GM12878 (cell line): ENCODE measurements at regions not wholly inside any gene's neighbourhood (a gene's known extent, or its start where the extent isn't known, plus 50 kb on each side); places are given as distances from the start of the nearest gene placed in this dataset.

Source experiments
- ATAC-seq: fragments of 200-7000 bp; cut with Tn5 transposase; 3 replicates; pipeline ENCODE4 v1.9.1; 2020; ENCODE audit warnings: mild to moderate bottlenecking, moderate library complexity
- BruUV-seq: library from RNA; stranded (reverse); fragments of 400-500 nt; replicated peaks from 2 replicates; lab custom pipeline; 2021; lab: Mats Ljungman, UMichigan
- CTCF ChIA-PET: fragments of 300-600 bp; sonication (Branson Sonifier 250); formaldehyde crosslinking; extraction: SDS; loops from one replicate; lab custom pipeline; 2021; ENCODE audit warnings: inconsistent platforms; lab: Yijun Ruan, JAX
- POLR2A ChIA-PET: fragments of 350-600 bp; formaldehyde crosslinking; extraction: SDS; loops from one replicate; lab custom pipeline; 2021; ENCODE audit warnings: inconsistent platforms; lab: Charles Lee
- RAD21 ChIA-PET: fragments of 300-600 bp; sonication (Branson Sonifier 250); formaldehyde crosslinking; loops from one replicate; lab custom pipeline; 2023; ENCODE audit warnings: antibody characterized with exemption; ENCODE audit not compliant: unreplicated experiment; lab: Charles Lee
- SMC1A ChIA-PET: fragments of 300-600 bp; sonication (Branson Sonifier 250); formaldehyde crosslinking; loops from one replicate; lab custom pipeline; 2023; ENCODE audit not compliant: unreplicated experiment, uncharacterized antibody; lab: Charles Lee
- DNase-seq: peaks from one replicate; pipeline ENCODE4 v3.0.0-alpha.2; 2011; ENCODE audit warnings: low read depth, low spot score
- FAIRE-seq: peaks from 3 replicates; lab custom pipeline; 2011; peaks lifted over from hg19 to GRCh38; lab: Jason Lieb, UNC
- H2AFZ ChIP-seq: 2 replicates; pipeline ENCODE4 v1.6.0; 2011; ENCODE audit warnings: low read depth, low read length, control low read depth; ENCODE audit not compliant: control insufficient read depth
- H3K27ac ChIP-seq: 2 replicates; pipeline ENCODE4 v1.5.1; 2011; ENCODE audit warnings: control low read depth; ENCODE audit not compliant: control insufficient read depth, insufficient read depth
- H3K27me3 ChIP-seq, 2 experiments: replicated peaks in 1 of 2; 2 replicates each; pipeline versions ENCODE4 v1.6.0 to v1.6.1; 2011; ENCODE audit warnings: low read length in 1 of 2; ENCODE audit not compliant: control insufficient read depth in 2 of 2, insufficient read depth in 2 of 2
- H3K36me3 ChIP-seq, 2 experiments: 2 replicates each; pipeline ENCODE4 v1.5.1; 2011; ENCODE audit warnings: low read length in 1 of 2; ENCODE audit not compliant: control insufficient read depth in 2 of 2, insufficient read depth in 2 of 2
- H3K4me1 ChIP-seq: 2 replicates; pipeline ENCODE4 v1.6.1; 2011; ENCODE audit warnings: mild to moderate bottlenecking, low read length, moderate library complexity, mixed read lengths; ENCODE audit not compliant: control insufficient read depth, insufficient read depth
- H3K4me2 ChIP-seq: 2 replicates; pipeline ENCODE4 v1.6.0; 2011; ENCODE audit warnings: control low read depth; ENCODE audit not compliant: control insufficient read depth, insufficient read depth
- H3K4me3 ChIP-seq: fragments of 200-600 bp; sonication (generic); 2 replicates; pipeline ENCODE4 v1.5.1; 2016
- H3K79me2 ChIP-seq: 2 replicates; pipeline ENCODE4 v1.6.0; 2011; ENCODE audit warnings: low read length; ENCODE audit not compliant: control insufficient read depth, insufficient read depth
- H3K9ac ChIP-seq: 2 replicates; pipeline ENCODE4 v1.8.0; 2011; ENCODE audit warnings: low read length, control low read depth, mixed read lengths; ENCODE audit not compliant: control insufficient read depth, insufficient read depth
- H3K9me3 ChIP-seq: replicated peaks from 3 replicates; pipeline ENCODE4 v1.5.1; 2011; ENCODE audit warnings: mild to moderate bottlenecking, low read length; ENCODE audit not compliant: control insufficient read depth, insufficient read depth
- H4K20me1 ChIP-seq: 2 replicates; pipeline ENCODE4 v1.6.0; 2011; ENCODE audit not compliant: control insufficient read depth, insufficient read depth
- ATF7 ChIP-seq: fragments of 450-650 bp; IDR thresholded peaks from 2 replicates; pipeline ENCODE4 v1.6.1; 2016; ENCODE audit warnings: low read depth, mild to moderate bottlenecking
- BRCA1 ChIP-seq: IDR thresholded peaks from 2 replicates; pipeline ENCODE4 v1.6.1; 2011; ENCODE audit warnings: low read depth, low read length, improper control_type of control experiment
- DPF2 ChIP-seq: fragments of 450-650 bp; IDR thresholded peaks from 2 replicates; pipeline ENCODE4 v1.6.1; 2017; ENCODE audit warnings: mild to moderate bottlenecking
- EGR1 ChIP-seq, 2 experiments: IDR thresholded peaks; 1 replicate in 1 of 2; 2 replicates in 1 of 2; pipeline ENCODE4 v1.6.1; 2011 to 2012; ENCODE audit warnings: low read depth in 2 of 2, low read length in 2 of 2, borderline replicate concordance in 1 of 2, mild to moderate bottlenecking in 1 of 2, moderate library complexity in 1 of 2
- IKZF1 ChIP-seq: fragments of 450-650 bp; conservative IDR thresholded peaks from 2 replicates; pipeline ENCODE4 v1.6.1; 2017; ENCODE audit warnings: antibody characterized with exemption, mild to moderate bottlenecking
- JUND ChIP-seq: IDR thresholded peaks from 2 replicates; pipeline ENCODE4 v1.6.1; 2012; ENCODE audit warnings: low read depth, mild to moderate bottlenecking, low read length, improper control_type of control experiment, moderate library complexity
- LARP7 ChIP-seq: fragments of 450-650 bp; IDR thresholded peaks from 2 replicates; pipeline ENCODE4 v1.6.1; 2017; ENCODE audit warnings: mild to moderate bottlenecking
- MLLT1 ChIP-seq: fragments of 450-650 bp; IDR thresholded peaks from 2 replicates; pipeline ENCODE4 v1.6.1; 2016; ENCODE audit warnings: mild to moderate bottlenecking
- NKRF ChIP-seq: fragments of 450-650 bp; conservative IDR thresholded peaks from 2 replicates; pipeline ENCODE4 v1.6.1; 2017; ENCODE audit warnings: mild to moderate bottlenecking, moderate library complexity
- POLR2A ChIP-seq: IDR thresholded peaks from 2 replicates; pipeline ENCODE4 v1.6.1; 2011; ENCODE audit warnings: low read depth, mild to moderate bottlenecking, low read length
- POLR2AphosphoS2 ChIP-seq: IDR thresholded peaks from 2 replicates; pipeline ENCODE4 v1.6.1; 2011; ENCODE audit warnings: low read depth, mild to moderate bottlenecking, low read length, improper control_type of control experiment, moderate library complexity
- SIN3A ChIP-seq: IDR thresholded peaks from 2 replicates; pipeline ENCODE4 v1.6.1; 2012; ENCODE audit warnings: low read depth, low read length, improper control_type of control experiment
- SMARCA5 ChIP-seq: fragments of 450-650 bp; IDR thresholded peaks from 2 replicates; pipeline ENCODE4 v1.6.1; 2017; ENCODE audit warnings: mild to moderate bottlenecking
- SP1 ChIP-seq: IDR thresholded peaks from one replicate; pipeline ENCODE4 v1.6.1; 2011; ENCODE audit warnings: low read depth, low read length
- TCF7 ChIP-seq: IDR thresholded peaks from 2 replicates; pipeline ENCODE4 v1.6.1; 2014; ENCODE audit warnings: antibody characterized with exemption, borderline replicate concordance
- ZNF217 ChIP-seq: fragments of 450-650 bp; IDR thresholded peaks from 2 replicates; pipeline ENCODE4 v1.6.1; 2017; ENCODE audit warnings: antibody characterized with exemption, mild to moderate bottlenecking
- ZSCAN29 ChIP-seq: fragments of 450-650 bp; IDR thresholded peaks from 2 replicates; pipeline ENCODE4 v1.6.1; 2017; ENCODE audit warnings: mild to moderate bottlenecking, moderate library complexity
- WGBS: methylation state at CpG from one replicate; pipeline ENCODE4 v1.1.6; 2016; ENCODE audit warnings: low lambda C conversion rate; ENCODE audit not compliant: insufficient replicate concordance, insufficient coverage; ENCODE audit errors: missing lambda C conversion rate; 5-methylcytosine and 5-hydroxymethylcytosine counted together
- in situ Hi-C: fragments of 300-500 bp; cut with MboI; formaldehyde crosslinking; loops from 9 replicates; pipeline ENCODE4 v1.14.3; 2018; ENCODE audit warnings: mixed read lengths
- intact Hi-C: fragments of 100-400 bp; cut with micrococcal nuclease; formaldehyde crosslinking; loops from one replicate; pipeline ENCODE4 v1.14.2; 2022; ENCODE audit not compliant: unreplicated experiment
- TF ChIP-seq, protein P1 (sequence below): fragments of 450-650 bp; IDR thresholded peaks from 2 replicates; pipeline ENCODE4 v1.6.1; 2017; ENCODE audit warnings: mild to moderate bottlenecking, moderate library complexity
- TF ChIP-seq, protein P2 (sequence below): fragments of 450-650 bp; IDR thresholded peaks from 2 replicates; pipeline ENCODE4 v1.6.1; 2017; ENCODE audit warnings: mild to moderate bottlenecking

DNA sequence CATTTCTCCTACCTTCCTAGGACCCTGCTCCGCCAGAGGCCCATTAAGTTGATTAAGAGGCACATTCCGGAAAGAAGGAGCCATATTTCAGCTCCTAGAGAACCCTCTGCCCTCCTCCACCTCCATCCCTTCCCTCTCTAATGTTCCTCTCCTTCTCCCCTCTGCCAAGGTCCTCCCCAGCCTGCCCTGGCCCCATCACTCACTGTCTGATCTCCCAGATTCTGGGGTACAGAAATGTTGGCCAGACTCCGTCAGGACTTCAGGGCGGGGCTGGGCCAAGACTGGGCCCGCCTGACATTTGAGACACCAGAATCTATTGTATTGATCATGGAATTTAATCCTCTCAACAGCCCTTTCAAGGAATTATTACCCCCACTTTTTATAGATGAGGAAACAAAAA, 136.1 kb downstream of the TMEM132E start:
- H3K36me3 ChIP-seq: no peaks in the 10 kb centered on the region
- no peak for TF ChIP-seq ZNF217
- no peak for TF ChIP-seq SMARCA5
- TF ChIP-seq DPF2: no peak
- TF ChIP-seq ZSCAN29: no peak
- no peak for TF ChIP-seq JUND
- TF ChIP-seq IKZF1: no peak
- TF ChIP-seq POLR2AphosphoS2: no peak
- TF ChIP-seq TCF7: no peak
- no peak for TF ChIP-seq POLR2A
- no peak for TF ChIP-seq EGR1 (IDR thresholded peaks at IDR 0.05; ENCODE audit: borderline replicate concordance in 1 of 2, low read depth in 2 of 2, low read length in 2 of 2)
- TF ChIP-seq, protein P1, sequence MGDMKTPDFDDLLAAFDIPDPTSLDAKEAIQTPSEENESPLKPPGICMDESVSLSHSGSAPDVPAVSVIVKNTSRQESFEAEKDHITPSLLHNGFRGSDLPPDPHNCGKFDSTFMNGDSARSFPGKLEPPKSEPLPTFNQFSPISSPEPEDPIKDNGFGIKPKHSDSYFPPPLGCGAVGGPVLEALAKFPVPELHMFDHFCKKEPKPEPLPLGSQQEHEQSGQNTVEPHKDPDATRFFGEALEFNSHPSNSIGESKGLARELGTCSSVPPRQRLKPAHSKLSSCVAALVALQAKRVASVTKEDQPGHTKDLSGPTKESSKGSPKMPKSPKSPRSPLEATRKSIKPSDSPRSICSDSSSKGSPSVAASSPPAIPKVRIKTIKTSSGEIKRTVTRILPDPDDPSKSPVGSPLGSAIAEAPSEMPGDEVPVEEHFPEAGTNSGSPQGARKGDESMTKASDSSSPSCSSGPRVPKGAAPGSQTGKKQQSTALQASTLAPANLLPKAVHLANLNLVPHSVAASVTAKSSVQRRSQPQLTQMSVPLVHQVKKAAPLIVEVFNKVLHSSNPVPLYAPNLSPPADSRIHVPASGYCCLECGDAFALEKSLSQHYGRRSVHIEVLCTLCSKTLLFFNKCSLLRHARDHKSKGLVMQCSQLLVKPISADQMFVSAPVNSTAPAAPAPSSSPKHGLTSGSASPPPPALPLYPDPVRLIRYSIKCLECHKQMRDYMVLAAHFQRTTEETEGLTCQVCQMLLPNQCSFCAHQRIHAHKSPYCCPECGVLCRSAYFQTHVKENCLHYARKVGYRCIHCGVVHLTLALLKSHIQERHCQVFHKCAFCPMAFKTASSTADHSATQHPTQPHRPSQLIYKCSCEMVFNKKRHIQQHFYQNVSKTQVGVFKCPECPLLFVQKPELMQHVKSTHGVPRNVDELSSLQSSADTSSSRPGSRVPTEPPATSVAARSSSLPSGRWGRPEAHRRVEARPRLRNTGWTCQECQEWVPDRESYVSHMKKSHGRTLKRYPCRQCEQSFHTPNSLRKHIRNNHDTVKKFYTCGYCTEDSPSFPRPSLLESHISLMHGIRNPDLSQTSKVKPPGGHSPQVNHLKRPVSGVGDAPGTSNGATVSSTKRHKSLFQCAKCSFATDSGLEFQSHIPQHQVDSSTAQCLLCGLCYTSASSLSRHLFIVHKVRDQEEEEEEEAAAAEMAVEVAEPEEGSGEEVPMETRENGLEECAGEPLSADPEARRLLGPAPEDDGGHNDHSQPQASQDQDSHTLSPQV: no peak
- no peak for TF ChIP-seq MLLT1
- no peak for TF ChIP-seq SP1
- TF ChIP-seq, protein P2, sequence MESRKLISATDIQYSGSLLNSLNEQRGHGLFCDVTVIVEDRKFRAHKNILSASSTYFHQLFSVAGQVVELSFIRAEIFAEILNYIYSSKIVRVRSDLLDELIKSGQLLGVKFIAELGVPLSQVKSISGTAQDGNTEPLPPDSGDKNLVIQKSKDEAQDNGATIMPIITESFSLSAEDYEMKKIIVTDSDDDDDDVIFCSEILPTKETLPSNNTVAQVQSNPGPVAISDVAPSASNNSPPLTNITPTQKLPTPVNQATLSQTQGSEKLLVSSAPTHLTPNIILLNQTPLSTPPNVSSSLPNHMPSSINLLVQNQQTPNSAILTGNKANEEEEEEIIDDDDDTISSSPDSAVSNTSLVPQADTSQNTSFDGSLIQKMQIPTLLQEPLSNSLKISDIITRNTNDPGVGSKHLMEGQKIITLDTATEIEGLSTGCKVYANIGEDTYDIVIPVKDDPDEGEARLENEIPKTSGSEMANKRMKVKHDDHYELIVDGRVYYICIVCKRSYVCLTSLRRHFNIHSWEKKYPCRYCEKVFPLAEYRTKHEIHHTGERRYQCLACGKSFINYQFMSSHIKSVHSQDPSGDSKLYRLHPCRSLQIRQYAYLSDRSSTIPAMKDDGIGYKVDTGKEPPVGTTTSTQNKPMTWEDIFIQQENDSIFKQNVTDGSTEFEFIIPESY: no peak
- TF ChIP-seq ATF7: no peak
- no peak for TF ChIP-seq LARP7
- no peak for TF ChIP-seq NKRF
- TF ChIP-seq SIN3A: no peak
- no peak for TF ChIP-seq BRCA1
- RAD21 ChIA-PET: no interaction called here
- no peak for FAIRE-seq
- H3K9me3 ChIP-seq: no peaks in the 10 kb centered on the region
- ATAC-seq: no peak
- POLR2A ChIA-PET: no interaction called here
- no peaks in the 10 kb centered on the region for H3K79me2 ChIP-seq
- 15% methylated on average over 5 of the region's 5 CpGs for WGBS
- H4K20me1 ChIP-seq: no peaks in the 10 kb centered on the region
- H3K4me1 ChIP-seq: no peaks in the 10 kb centered on the region
- H3K27ac ChIP-seq: no peak overlapping the region
- CTCF ChIA-PET: interaction anchor here (0.7 kb wide), 1 partner anchor 424 kb away, joined by 3 read pairs; no protein-coding TSS in a partner anchor
- in situ Hi-C loops: no loop called here
- no peak overlapping the region for H3K4me2 ChIP-seq
- intact Hi-C loops: no loop called here
- no peak overlapping the region for H3K4me3 ChIP-seq
- SMC1A ChIA-PET: no interaction called here
- BruUV-seq: no TSS peak
- peaks cover 0 to 4% of the 10 kb centered on the region in 2 experiments; a peak in 3 of 4 replicates for H3K27me3 ChIP-seq
- no peak overlapping the region for H3K9ac ChIP-seq
- no peak overlapping the region for H2AFZ ChIP-seq
- no peak for DNase-seq
